ENCODE measurements at regions not wholly inside any gene's neighbourhood (a gene's known extent, or its start where the extent isn't known, plus 50 kb on each side); places are given as distances from the start of the nearest gene placed in this dataset.

DNA sequence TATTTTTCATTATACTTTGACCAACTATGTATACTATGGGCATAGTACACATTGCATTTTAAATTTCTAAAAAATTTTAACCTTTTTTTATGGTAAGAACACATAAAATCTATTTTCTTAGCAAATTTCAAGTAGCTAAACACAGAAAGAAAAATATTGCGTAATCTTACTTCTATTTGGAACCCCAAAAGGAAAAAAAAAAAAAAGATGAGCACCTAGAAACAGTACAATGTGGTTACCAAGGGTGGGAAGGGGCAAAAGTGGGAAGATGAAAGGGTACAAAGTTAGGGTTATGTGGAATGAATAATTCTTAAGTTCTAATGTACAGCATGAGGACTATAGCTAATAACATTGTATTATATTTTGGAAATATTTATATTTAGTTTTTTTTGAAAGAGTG lies 205.0 kb upstream of the EPHA4 start:
- no peak for FAIRE-seq
- Histone ChIP-seq H3K4me3 (no peak overlapping the region), H3K9me1 (ENCODE audit: control insufficient read depth, insufficient read depth, low read length) (no peaks in the 10 kb centered on the region), H3K4me1 (replicated peaks in 1 of 2; ENCODE audit: control insufficient read depth in 2 of 2, insufficient read depth in 2 of 2, low read length in 2 of 2) (no peaks in the 10 kb centered on the region), H3K27me3 (ENCODE audit: control insufficient read depth in 2 of 2, insufficient read depth in 2 of 2, low read length in 2 of 2) (no peaks in the 10 kb centered on the region), H3K79me2 (ENCODE audit: control insufficient read depth, insufficient read depth, low read length) (no peaks in the 10 kb centered on the region), H2AFZ (ENCODE audit: low read depth, low read length) (no peak overlapping the region), H4K20me1 (replicated peaks; ENCODE audit: control insufficient read depth, insufficient read depth, low read length) (no peaks in the 10 kb centered on the region), H3K9ac (ENCODE audit: insufficient read depth in 1 of 2, low read depth in 2 of 2, low read length in 2 of 2) (no peak overlapping the region), H3K9me3 (replicated peaks; ENCODE audit: control insufficient read depth, insufficient read depth, low read depth, low read length) (no peaks in the 10 kb centered on the region), H3K4me2 (ENCODE audit: insufficient read depth, low read length) (no peak overlapping the region), H3K27ac (ENCODE audit: extremely low read depth, low read depth, low read length) (no peak overlapping the region), H3K36me3 (ENCODE audit: control insufficient read depth, insufficient read depth, low read length) (no peaks in the 10 kb centered on the region)
- DNase-seq (ENCODE audit: extremely low read depth in 1 of 4, low spot score in 3 of 4) = no peak
- POLR2A ChIA-PET = no interaction called here
- no TSS peak for BruUV-seq (replicated peaks)
- intact Hi-C loops (cut with micrococcal nuclease) = no loop called here
- CTCF ChIA-PET (ENCODE audit: low intra/inter-chr PET ratio) = no interaction called here
- in situ Hi-C loops (cut with MboI) = no loop called here
- 17% methylated on average over 1 of the region's 1 CpG for WGBS (ENCODE audit: insufficient coverage, low coverage, missing lambda C conversion rate)
- TF ChIP-seq CEBPG (CRISPR knock-in tag; IDR thresholded peaks at IDR 0.05) (no peak), CEBPG (tag; conservative IDR thresholded peaks at IDR 0.05 in 1 of 2, IDR thresholded peaks at IDR 0.05 in 1 of 2) (peak in 1 of 2 experiments; percentile 85; a peak in 2 of 4 replicates), NFIC (IDR thresholded peaks at IDR 0.05) (no peak), E2F6 (IDR thresholded peaks at IDR 0.05; ENCODE audit: borderline replicate concordance in 1 of 2, extremely low read depth in 1 of 2, insufficient read depth in 1 of 2, insufficient read length in 1 of 2, low read depth in 1 of 2, low read length in 1 of 2, poor library complexity in 1 of 2, severe bottlenecking in 1 of 2) (no peak), CLOCK (CRISPR knock-in tag; IDR thresholded peaks at IDR 0.05; ENCODE audit: borderline replicate concordance) (no peak), CEBPB (tag; IDR thresholded peaks at IDR 0.05) (peak; percentile 41; the same call in 1 of the 2 replicates)
- TF ChIP-seq, protein P1, sequence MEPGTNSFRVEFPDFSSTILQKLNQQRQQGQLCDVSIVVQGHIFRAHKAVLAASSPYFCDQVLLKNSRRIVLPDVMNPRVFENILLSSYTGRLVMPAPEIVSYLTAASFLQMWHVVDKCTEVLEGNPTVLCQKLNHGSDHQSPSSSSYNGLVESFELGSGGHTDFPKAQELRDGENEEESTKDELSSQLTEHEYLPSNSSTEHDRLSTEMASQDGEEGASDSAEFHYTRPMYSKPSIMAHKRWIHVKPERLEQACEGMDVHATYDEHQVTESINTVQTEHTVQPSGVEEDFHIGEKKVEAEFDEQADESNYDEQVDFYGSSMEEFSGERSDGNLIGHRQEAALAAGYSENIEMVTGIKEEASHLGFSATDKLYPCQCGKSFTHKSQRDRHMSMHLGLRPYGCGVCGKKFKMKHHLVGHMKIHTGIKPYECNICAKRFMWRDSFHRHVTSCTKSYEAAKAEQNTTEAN (CRISPR knock-in tag; IDR thresholded peaks at IDR 0.05) = no peak
- ATAC-seq = no peak

Measured in K562 (cell line).